ENCODE measurements at regions not wholly inside any gene's neighbourhood (a gene's known extent, or its start where the extent isn't known, plus 50 kb on each side); places are given as distances from the start of the nearest gene placed in this dataset.

- no peak for TF ChIP-seq ZNF331 (CRISPR knock-in tag; IDR thresholded peaks at IDR 0.05; ENCODE audit: low read depth)
- TF ChIP-seq ZNF114 (CRISPR knock-in tag; IDR thresholded peaks at IDR 0.05): no peak
- TF ChIP-seq STAT1 (IDR thresholded peaks at IDR 0.05; ENCODE audit: unreplicated experiment): no peak
- no peak for TF ChIP-seq CREB1 (CRISPR knock-in tag; IDR thresholded peaks at IDR 0.05; ENCODE audit: low read depth)
- TF ChIP-seq, protein P1, sequence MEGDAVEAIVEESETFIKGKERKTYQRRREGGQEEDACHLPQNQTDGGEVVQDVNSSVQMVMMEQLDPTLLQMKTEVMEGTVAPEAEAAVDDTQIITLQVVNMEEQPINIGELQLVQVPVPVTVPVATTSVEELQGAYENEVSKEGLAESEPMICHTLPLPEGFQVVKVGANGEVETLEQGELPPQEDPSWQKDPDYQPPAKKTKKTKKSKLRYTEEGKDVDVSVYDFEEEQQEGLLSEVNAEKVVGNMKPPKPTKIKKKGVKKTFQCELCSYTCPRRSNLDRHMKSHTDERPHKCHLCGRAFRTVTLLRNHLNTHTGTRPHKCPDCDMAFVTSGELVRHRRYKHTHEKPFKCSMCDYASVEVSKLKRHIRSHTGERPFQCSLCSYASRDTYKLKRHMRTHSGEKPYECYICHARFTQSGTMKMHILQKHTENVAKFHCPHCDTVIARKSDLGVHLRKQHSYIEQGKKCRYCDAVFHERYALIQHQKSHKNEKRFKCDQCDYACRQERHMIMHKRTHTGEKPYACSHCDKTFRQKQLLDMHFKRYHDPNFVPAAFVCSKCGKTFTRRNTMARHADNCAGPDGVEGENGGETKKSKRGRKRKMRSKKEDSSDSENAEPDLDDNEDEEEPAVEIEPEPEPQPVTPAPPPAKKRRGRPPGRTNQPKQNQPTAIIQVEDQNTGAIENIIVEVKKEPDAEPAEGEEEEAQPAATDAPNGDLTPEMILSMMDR (conservative IDR thresholded peaks at IDR 0.05; ENCODE audit: low read depth in 2 of 2): no peak
- TF ChIP-seq, protein P2, sequence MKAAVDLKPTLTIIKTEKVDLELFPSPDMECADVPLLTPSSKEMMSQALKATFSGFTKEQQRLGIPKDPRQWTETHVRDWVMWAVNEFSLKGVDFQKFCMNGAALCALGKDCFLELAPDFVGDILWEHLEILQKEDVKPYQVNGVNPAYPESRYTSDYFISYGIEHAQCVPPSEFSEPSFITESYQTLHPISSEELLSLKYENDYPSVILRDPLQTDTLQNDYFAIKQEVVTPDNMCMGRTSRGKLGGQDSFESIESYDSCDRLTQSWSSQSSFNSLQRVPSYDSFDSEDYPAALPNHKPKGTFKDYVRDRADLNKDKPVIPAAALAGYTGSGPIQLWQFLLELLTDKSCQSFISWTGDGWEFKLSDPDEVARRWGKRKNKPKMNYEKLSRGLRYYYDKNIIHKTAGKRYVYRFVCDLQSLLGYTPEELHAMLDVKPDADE (IDR thresholded peaks at IDR 0.05): no peak
- no peak for TF ChIP-seq JUNB (IDR thresholded peaks at IDR 0.05; ENCODE audit: unreplicated experiment)
Observed at GRCh38 chr10:42975005-42975493, 101.8 kb upstream of the RET start (continued).

GRCh38 chr10:42975558-42976340 is 101.1 kb upstream of the RET start:
- no peaks in the 10 kb centered on the region for H3K79me2 ChIP-seq (replicated peaks; ENCODE audit: insufficient read depth)
- Mint-ChIP-seq H3K27ac (no peak overlapping the region), H3K36me3 (ENCODE audit: low read depth) (no peaks in the 10 kb centered on the region), H3K27me3 (ENCODE audit: insufficient read depth, low read depth, poor library complexity) (peaks cover 5% of the 10 kb centered on the region), H3K9me3 (no peaks in the 10 kb centered on the region), H3K4me3 (no peak overlapping the region), H3K4me1 (peaks cover 3% of the 10 kb centered on the region; the same call in 1 of the 3 replicates)
- H3K9me2 ChIP-seq (ENCODE audit: insufficient read depth): no peaks in the 10 kb centered on the region
- no peak overlapping the region for H3K27ac ChIP-seq (ENCODE audit: low read depth)
- H2AFZ ChIP-seq: no peak overlapping the region
- no peaks in the 10 kb centered on the region for H4K20me1 ChIP-seq (replicated peaks; ENCODE audit: insufficient read depth)
- H3F3A ChIP-seq (replicated peaks; ENCODE audit: low read depth): no peaks in the 10 kb centered on the region
- ATAC-seq: peak; percentile 53
- H3K4me3 ChIP-seq: no peak overlapping the region
- peak; percentile 21 for DNase-seq (ENCODE audit: low spot score)
- no peaks in the 10 kb centered on the region for H3K27me3 ChIP-seq (ENCODE audit: insufficient read depth)
- no peaks in the 10 kb centered on the region for H3K4me1 ChIP-seq (ENCODE audit: insufficient read depth)
- no peak overlapping the region for H3K4me2 ChIP-seq
- no peaks in the 10 kb centered on the region for H3K36me3 ChIP-seq (ENCODE audit: insufficient read depth)
- TF ChIP-seq, protein P3, sequence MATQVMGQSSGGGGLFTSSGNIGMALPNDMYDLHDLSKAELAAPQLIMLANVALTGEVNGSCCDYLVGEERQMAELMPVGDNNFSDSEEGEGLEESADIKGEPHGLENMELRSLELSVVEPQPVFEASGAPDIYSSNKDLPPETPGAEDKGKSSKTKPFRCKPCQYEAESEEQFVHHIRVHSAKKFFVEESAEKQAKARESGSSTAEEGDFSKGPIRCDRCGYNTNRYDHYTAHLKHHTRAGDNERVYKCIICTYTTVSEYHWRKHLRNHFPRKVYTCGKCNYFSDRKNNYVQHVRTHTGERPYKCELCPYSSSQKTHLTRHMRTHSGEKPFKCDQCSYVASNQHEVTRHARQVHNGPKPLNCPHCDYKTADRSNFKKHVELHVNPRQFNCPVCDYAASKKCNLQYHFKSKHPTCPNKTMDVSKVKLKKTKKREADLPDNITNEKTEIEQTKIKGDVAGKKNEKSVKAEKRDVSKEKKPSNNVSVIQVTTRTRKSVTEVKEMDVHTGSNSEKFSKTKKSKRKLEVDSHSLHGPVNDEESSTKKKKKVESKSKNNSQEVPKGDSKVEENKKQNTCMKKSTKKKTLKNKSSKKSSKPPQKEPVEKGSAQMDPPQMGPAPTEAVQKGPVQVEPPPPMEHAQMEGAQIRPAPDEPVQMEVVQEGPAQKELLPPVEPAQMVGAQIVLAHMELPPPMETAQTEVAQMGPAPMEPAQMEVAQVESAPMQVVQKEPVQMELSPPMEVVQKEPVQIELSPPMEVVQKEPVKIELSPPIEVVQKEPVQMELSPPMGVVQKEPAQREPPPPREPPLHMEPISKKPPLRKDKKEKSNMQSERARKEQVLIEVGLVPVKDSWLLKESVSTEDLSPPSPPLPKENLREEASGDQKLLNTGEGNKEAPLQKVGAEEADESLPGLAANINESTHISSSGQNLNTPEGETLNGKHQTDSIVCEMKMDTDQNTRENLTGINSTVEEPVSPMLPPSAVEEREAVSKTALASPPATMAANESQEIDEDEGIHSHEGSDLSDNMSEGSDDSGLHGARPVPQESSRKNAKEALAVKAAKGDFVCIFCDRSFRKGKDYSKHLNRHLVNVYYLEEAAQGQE (IDR thresholded peaks at IDR 0.05; ENCODE audit: unreplicated experiment): no peak
- no peak for TF ChIP-seq CREB1 (CRISPR knock-in tag; IDR thresholded peaks at IDR 0.05; ENCODE audit: low read depth)
- TF ChIP-seq, protein P1 (conservative IDR thresholded peaks at IDR 0.05; ENCODE audit: low read depth in 2 of 2): peak; percentile 28 to 41; a peak in 3 of 4 replicates
